ENCODE measurements at regions not wholly inside any gene's neighbourhood (a gene's known extent, or its start where the extent isn't known, plus 50 kb on each side); places are given as distances from the start of the nearest gene placed in this dataset.
"Not testable (repeated sequence)": the region's sequence is repeated elsewhere in the genome, so short reads cannot be mapped to it uniquely, and the experiment has no call there.

DNA sequence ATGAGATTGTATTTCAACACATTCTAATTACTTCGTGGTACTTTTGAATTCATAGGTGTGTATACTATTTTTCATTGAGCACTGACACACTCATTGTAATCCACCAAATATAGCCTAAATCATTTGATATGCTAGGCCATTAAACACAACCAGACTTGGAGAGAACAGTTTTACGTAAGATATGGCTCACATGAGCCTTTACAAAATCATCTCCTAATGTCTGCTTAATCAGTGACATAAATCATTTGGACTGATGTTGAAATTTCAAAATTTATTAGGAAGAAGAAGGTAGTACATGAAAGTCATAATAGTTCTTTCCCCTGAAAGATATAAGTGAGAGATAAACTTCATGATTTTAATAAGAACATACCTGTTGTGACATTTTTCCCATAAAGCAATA, 550.2 kb upstream of the LINC00305 start:
- H3K4me3 ChIP-seq (ENCODE audit: low read length): no peak overlapping the region
- no peaks in the 10 kb centered on the region for H3K36me3 ChIP-seq (ENCODE audit: insufficient read depth, low read depth, low read length)
- H3K9me3 ChIP-seq (ENCODE audit: insufficient read depth, low read depth, low read length): no peaks in the 10 kb centered on the region
- H3K9ac ChIP-seq (ENCODE audit: low read depth, low read length): no peak overlapping the region
- no peaks in the 10 kb centered on the region for H3K4me1 ChIP-seq (ENCODE audit: insufficient read depth, low read length)
- no peaks in the 10 kb centered on the region for H3K27me3 ChIP-seq (ENCODE audit: insufficient read depth, low read length)
- no peak overlapping the region for H3K27ac ChIP-seq (ENCODE audit: low read length)

DNA sequence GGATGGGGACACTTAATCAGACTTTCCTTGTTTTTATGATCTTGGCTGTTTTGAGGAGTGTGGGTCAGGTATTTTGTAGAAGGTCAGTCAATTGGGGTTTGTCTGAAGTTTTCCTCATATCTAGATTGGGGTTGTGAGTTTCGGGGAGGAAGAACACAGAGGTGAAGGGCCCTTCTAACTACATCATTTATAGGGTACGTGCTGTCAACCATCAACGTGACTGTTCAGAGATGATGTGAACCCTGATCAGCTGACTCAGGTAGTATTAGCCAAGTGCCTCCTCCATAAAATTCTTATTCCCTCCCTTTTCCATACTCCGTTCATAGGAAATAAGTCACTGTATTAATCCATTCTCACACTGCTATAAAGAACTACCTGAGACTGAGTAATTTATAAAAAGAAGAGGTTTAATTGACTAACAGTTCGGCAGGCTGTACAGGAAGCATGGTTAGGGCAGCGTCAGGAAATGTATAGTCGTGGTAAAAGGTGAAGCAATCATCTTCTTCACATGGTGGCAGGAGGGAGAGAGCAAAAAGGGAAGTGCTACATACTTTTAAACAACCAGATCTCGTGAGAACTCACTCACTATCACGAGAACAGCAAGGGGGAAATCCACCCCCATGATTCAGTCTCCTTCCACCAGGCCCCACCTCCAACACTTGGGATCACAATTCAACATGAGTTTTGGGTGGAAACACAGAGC, 547.1 kb upstream of the LINC00305 start:
- Histone ChIP-seq H3K36me3 (ENCODE audit: insufficient read depth, low read depth, low read length) (no peaks in the 10 kb centered on the region), H3K27me3 (ENCODE audit: insufficient read depth, low read length) (no peaks in the 10 kb centered on the region), H3K9ac (ENCODE audit: low read depth, low read length) (no peak overlapping the region), H3K4me3 (ENCODE audit: low read length) (no peak overlapping the region), H3K27ac (ENCODE audit: low read length) (no peak overlapping the region), H3K4me1 (ENCODE audit: insufficient read depth, low read length) (no peaks in the 10 kb centered on the region), H3K9me3 (ENCODE audit: insufficient read depth, low read depth, low read length) (no peaks in the 10 kb centered on the region)

DNA sequence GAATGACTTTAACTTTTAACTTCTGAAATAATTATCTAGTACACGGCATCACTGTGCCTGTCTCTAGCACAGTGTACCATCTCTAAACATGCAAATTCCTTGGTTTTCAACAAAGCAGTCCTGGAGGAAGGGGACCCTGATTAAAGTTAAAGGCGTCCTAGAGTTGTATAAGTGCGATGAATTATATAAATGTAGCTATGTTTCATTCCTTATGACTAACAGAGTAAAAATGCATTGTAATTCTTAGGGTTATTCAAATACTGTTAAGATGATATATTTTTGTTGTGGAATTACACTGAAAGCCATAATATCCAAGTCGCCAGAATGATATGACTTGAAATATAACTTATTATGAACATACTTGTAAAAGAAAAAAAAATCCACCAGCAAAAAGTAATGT, 544.9 kb upstream of the LINC00305 start:
- Histone ChIP-seq H3K27me3 (ENCODE audit: insufficient read depth, low read length) (no peaks in the 10 kb centered on the region), H3K4me3 (ENCODE audit: low read length) (no peak overlapping the region), H3K4me1 (ENCODE audit: insufficient read depth, low read length) (no peaks in the 10 kb centered on the region), H3K27ac (ENCODE audit: low read length) (no peak overlapping the region), H3K9me3 (ENCODE audit: insufficient read depth, low read depth, low read length) (no peaks in the 10 kb centered on the region), H3K9ac (ENCODE audit: low read depth, low read length) (no peak overlapping the region), H3K36me3 (ENCODE audit: insufficient read depth, low read depth, low read length) (no peaks in the 10 kb centered on the region)

DNA sequence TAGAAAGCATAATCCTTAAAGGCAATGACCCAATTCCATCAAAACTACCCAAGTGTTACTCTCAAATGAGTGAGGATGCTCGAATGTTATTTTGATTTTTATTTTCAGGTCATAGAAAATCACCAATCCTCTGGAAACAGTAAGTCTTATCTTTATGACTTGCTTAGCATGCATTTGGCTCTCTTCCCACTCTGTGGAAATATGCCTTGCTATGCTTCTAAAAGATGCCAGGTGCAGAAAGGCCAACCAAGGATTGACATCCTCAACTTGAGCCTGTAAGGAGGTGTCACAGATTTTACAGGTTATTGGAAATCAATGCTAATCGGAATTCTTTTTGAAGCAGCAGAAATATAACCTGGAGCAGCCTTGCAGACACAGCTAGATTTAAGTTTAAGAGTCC, 543.9 kb upstream of the LINC00305 start:
- H3K9me3 ChIP-seq (ENCODE audit: insufficient read depth, low read depth, low read length): no peaks in the 10 kb centered on the region
- no peaks in the 10 kb centered on the region for H3K27me3 ChIP-seq (ENCODE audit: insufficient read depth, low read length)
- H3K27ac ChIP-seq (ENCODE audit: low read length): no peak overlapping the region
- H3K4me1 ChIP-seq (ENCODE audit: insufficient read depth, low read length): no peaks in the 10 kb centered on the region
- no peak overlapping the region for H3K4me3 ChIP-seq (ENCODE audit: low read length)
- H3K9ac ChIP-seq (ENCODE audit: low read depth, low read length): no peak overlapping the region
- no peaks in the 10 kb centered on the region for H3K36me3 ChIP-seq (ENCODE audit: insufficient read depth, low read depth, low read length)

DNA sequence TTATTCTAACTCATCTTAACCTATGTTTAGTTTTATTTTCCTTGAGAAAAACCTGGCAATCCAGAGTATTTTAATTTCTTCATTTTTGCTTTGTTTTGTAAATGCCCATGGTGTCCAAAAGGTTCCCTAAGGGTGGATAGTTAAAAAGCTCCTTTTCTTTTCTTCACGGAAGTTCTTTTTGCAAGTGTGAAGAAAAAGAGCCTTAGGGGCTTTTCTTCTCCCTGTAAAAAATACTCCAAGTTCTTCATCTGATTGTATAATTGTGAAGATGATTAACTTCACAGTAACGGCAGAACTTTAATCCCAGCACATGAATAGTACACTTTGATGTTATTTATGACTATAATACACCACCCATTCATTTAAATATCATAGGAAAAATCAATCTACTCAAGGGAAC, 530.2 kb upstream of the LINC00305 start:
- no peak overlapping the region for H3K27ac ChIP-seq (ENCODE audit: low read length)
- no peaks in the 10 kb centered on the region for H3K9me3 ChIP-seq (ENCODE audit: insufficient read depth, low read depth, low read length)
- no peaks in the 10 kb centered on the region for H3K36me3 ChIP-seq (ENCODE audit: insufficient read depth, low read depth, low read length)
- H3K27me3 ChIP-seq (ENCODE audit: insufficient read depth, low read length): no peaks in the 10 kb centered on the region
- H3K9ac ChIP-seq (ENCODE audit: low read depth, low read length): no peak overlapping the region
- no peak overlapping the region for H3K4me3 ChIP-seq (ENCODE audit: low read length)
- peaks cover 11% of the 10 kb centered on the region for H3K4me1 ChIP-seq (ENCODE audit: insufficient read depth, low read length)

DNA sequence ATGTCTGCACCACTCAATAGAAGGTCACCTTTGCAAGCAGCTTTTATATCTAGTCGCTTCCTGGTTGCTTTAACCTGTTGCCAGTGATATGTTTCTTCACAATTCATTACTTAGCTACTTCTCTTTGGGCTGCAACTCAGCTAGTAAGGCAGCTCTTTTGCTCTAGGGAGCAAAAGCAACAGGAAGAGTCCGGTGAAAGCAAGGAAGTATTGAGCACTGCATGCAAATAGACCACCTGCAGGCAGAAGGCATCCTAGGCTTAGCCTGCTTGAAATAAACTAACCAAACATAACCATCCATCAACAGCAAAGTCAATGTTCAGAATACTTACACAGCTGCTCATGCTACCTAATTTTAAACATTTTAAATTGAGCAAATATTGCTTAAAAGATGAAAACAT, 529.2 kb upstream of the LINC00305 start:
- peaks cover 11% of the 10 kb centered on the region for H3K4me1 ChIP-seq (ENCODE audit: insufficient read depth, low read length)
- no peak overlapping the region for H3K9ac ChIP-seq (ENCODE audit: low read depth, low read length)
- H3K27me3 ChIP-seq (ENCODE audit: insufficient read depth, low read length): no peaks in the 10 kb centered on the region
- no peak overlapping the region for H3K4me3 ChIP-seq (ENCODE audit: low read length)
- no peaks in the 10 kb centered on the region for H3K36me3 ChIP-seq (ENCODE audit: insufficient read depth, low read depth, low read length)
- no peak overlapping the region for H3K27ac ChIP-seq (ENCODE audit: low read length)
- no peaks in the 10 kb centered on the region for H3K9me3 ChIP-seq (ENCODE audit: insufficient read depth, low read depth, low read length)

DNA sequence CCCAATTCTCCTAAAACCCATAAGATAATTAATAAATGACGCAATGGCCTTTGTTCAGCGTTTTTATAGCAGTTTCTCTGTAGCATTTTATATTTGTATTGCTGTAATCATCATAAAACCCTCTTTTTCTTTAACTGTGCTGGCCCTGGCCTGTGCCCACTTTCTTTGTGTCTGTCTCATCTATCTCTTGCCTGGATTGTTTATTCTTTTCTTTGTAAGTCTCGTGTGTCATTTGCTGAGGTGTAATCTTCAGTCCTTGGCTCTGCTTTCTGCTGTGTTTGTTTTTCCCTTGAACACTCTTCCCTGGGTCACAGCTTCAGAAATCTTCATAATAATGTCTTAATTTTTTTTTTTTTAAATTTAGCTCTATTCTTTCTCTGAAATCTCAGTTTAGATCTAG, 525.8 kb upstream of the LINC00305 start:
- Histone ChIP-seq H3K27me3 (ENCODE audit: insufficient read depth, low read length) (no peaks in the 10 kb centered on the region), H3K4me3 (ENCODE audit: low read length) (no peak overlapping the region), H3K36me3 (ENCODE audit: insufficient read depth, low read depth, low read length) (no peaks in the 10 kb centered on the region), H3K4me1 (ENCODE audit: insufficient read depth, low read length) (peaks cover 11% of the 10 kb centered on the region), H3K9me3 (ENCODE audit: insufficient read depth, low read depth, low read length) (no peaks in the 10 kb centered on the region; the same call in 1 of the 2 replicates), H3K27ac (ENCODE audit: low read length) (no peak overlapping the region), H3K9ac (ENCODE audit: low read depth, low read length) (no peak overlapping the region)

DNA sequence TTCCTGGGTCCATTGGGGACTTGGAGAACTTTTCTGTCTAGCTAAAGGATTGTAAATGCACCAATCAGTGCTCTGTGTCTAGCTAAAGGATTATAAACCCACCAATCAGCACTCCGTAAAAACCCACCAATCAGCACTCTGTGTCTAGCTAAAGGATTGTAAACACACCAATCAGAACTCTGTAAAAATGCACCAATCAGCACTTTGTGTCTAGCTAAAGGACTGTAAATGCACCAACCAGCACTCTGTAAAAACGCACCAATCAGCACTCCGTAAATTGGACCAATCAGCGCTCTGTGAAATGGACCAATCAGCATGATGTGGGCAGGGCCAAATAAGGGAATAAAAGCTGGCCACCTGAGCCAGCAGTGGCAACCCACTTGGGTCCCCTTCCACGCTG, 522.4 kb upstream of the LINC00305 start:
- H3K27me3 ChIP-seq (ENCODE audit: insufficient read depth, low read length); H3K9ac ChIP-seq (ENCODE audit: low read depth, low read length); H3K36me3 ChIP-seq (ENCODE audit: insufficient read depth, low read depth, low read length); H3K4me1 ChIP-seq (ENCODE audit: insufficient read depth, low read length); H3K27ac ChIP-seq (ENCODE audit: low read length); H3K4me3 ChIP-seq (ENCODE audit: low read length); H3K9me3 ChIP-seq (ENCODE audit: insufficient read depth, low read depth, low read length): not testable (repeated sequence)

DNA sequence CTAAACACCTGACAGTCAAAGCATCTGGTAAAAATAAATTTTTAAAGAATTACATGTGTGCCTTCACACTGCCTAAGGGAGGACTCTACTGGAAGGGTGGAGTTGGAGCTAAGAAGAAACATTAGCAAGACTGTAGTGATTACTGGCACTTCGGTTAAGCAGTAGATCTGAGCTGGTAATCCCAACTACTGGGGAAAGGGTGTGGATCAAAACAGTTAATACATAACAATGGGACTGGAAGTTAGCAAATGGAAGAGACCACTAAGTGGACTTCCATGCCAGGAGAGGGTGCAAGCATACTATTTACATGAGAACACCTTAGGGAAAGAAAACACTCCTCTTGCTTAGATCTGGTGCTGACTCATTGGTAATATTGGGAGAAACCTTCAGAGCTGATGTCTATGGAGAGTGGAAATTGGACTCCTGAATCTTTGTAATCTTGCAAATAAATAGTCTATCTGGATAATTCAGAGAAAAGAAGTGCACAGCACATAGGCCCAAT, 519.6 kb upstream of the LINC00305 start:
- Histone ChIP-seq H3K27ac (ENCODE audit: low read length) (no peak overlapping the region), H3K4me3 (ENCODE audit: low read length) (no peak overlapping the region), H3K9ac (ENCODE audit: low read depth, low read length) (no peak overlapping the region), H3K36me3 (ENCODE audit: insufficient read depth, low read depth, low read length) (no peaks in the 10 kb centered on the region), H3K4me1 (ENCODE audit: insufficient read depth, low read length) (0 out of 2 replicates have a peak, but pooled peaks cover 3% of the 10 kb centered on the region), H3K27me3 (ENCODE audit: insufficient read depth, low read length) (no peaks in the 10 kb centered on the region), H3K9me3 (ENCODE audit: insufficient read depth, low read depth, low read length) (no peaks in the 10 kb centered on the region; the same call in 1 of the 2 replicates)

DNA sequence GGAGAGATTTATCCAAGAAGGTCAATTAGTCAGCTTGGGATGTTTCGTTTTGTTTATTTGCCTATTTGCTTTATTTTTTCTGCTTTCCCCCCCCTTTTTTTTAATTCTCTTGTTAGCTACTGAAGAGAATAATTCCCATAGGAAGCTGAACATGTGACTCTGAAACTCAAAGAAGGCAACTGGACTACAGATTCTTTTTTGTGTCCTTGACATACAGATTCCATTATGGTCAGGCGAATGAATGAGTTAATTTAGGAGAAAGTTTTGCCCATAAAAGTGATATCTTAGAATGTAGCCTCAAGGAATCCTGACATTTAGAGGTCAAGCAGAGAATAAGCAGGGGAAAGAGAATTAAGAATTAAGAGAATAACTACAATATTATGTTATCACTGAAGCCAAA, 514.2 kb upstream of the LINC00305 start:
- H3K27ac ChIP-seq (ENCODE audit: low read length): no peak overlapping the region
- H3K36me3 ChIP-seq (ENCODE audit: insufficient read depth, low read depth, low read length): no peaks in the 10 kb centered on the region
- H3K4me3 ChIP-seq (ENCODE audit: low read length): no peak overlapping the region
- H3K9me3 ChIP-seq (ENCODE audit: insufficient read depth, low read depth, low read length): no peaks in the 10 kb centered on the region
- no peak overlapping the region for H3K9ac ChIP-seq (ENCODE audit: low read depth, low read length)
- no peaks in the 10 kb centered on the region for H3K27me3 ChIP-seq (ENCODE audit: insufficient read depth, low read length)
- H3K4me1 ChIP-seq (ENCODE audit: insufficient read depth, low read length): 0 out of 2 replicates have a peak, but pooled peaks cover 2% of the 10 kb centered on the region

DNA sequence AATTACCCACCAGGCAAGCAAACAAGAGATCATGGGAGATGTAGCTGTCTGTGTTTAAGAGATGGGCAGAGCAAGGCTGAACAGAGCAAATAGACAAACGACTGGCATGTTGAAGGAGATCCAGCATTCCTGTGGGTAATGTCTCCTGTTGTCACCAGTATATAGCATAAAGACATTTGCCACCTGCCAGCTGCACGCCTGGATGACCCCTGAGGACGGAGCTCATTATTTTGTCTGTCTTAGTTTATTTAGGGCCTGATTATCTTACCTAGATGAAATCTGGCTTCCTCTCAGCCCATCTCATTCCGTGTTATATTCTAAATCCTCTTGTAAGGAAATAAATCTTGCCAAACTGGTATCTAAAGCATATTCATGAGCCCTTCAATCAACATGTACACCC, 510.3 kb upstream of the LINC00305 start:
- Histone ChIP-seq H3K36me3 (ENCODE audit: insufficient read depth, low read depth, low read length) (no peaks in the 10 kb centered on the region), H3K4me1 (ENCODE audit: insufficient read depth, low read length) (no peaks in the 10 kb centered on the region), H3K4me3 (ENCODE audit: low read length) (no peak overlapping the region), H3K9me3 (ENCODE audit: insufficient read depth, low read depth, low read length) (no peaks in the 10 kb centered on the region), H3K27ac (ENCODE audit: low read length) (no peak overlapping the region), H3K27me3 (ENCODE audit: insufficient read depth, low read length) (no peaks in the 10 kb centered on the region), H3K9ac (ENCODE audit: low read depth, low read length) (no peak overlapping the region)

DNA sequence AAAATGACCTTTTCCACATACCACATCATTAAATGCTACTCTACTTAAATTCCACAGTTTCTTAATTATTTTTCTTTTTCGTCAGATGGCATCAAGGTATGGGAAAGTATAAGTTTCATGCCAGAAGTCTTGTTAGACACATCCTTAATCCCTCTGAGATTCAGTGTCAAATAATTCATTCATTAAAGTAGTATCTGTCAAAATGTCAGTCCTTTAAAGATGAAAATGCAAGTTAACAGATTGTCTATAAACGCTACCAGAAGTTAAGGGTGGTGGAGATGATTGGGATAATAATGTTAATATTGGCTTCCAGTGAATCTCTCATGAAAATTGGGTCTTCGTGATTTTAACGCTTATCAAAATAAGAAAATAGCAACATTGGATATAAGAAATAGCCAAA, 504.2 kb upstream of the LINC00305 start:
- Histone ChIP-seq H3K4me3 (ENCODE audit: low read length) (no peak overlapping the region), H3K9me3 (ENCODE audit: insufficient read depth, low read depth, low read length) (no peaks in the 10 kb centered on the region), H3K9ac (ENCODE audit: low read depth, low read length) (no peak overlapping the region), H3K27ac (ENCODE audit: low read length) (no peak overlapping the region), H3K27me3 (ENCODE audit: insufficient read depth, low read length) (no peaks in the 10 kb centered on the region), H3K36me3 (ENCODE audit: insufficient read depth, low read depth, low read length) (no peaks in the 10 kb centered on the region), H3K4me1 (ENCODE audit: insufficient read depth, low read length) (no peaks in the 10 kb centered on the region)
